Hepatocyte (in vitro differentiated cells): ENCODE measurements at regions not wholly inside any gene's neighbourhood (a gene's known extent, or its start where the extent isn't known, plus 50 kb on each side); places are given as distances from the start of the nearest gene placed in this dataset.

Experiments used
- DNase-seq: peaks from one replicate; pipeline ENCODE4 v3.0.0-alpha.2; 2016; ENCODE audit warnings: low spot score
- H2AFZ ChIP-seq: fragments of 200-600 bp; sonication (generic); 2 replicates; pipeline ENCODE4 v1.6.0; 2016; ENCODE audit warnings: antibody characterized with exemption, mild to moderate bottlenecking
- H3K27ac ChIP-seq: fragments of 200-600 bp; sonication (generic); 2 replicates; pipeline ENCODE4 v1.5.1; 2016; ENCODE audit warnings: mild to moderate bottlenecking
- H3K27me3 ChIP-seq: fragments of 200-600 bp; sonication (generic); 2 replicates; pipeline ENCODE4 v1.6.1; 2016
- H3K36me3 ChIP-seq: fragments of 200-600 bp; sonication (generic); replicated peaks from 2 replicates; pipeline ENCODE4 v1.5.1; 2016; ENCODE audit warnings: low read depth; ENCODE audit not compliant: insufficient read depth
- H3K4me1 ChIP-seq: fragments of 200-600 bp; sonication (generic); 2 replicates; pipeline ENCODE4 v1.5.1; 2016; ENCODE audit warnings: mild to moderate bottlenecking, moderate library complexity; ENCODE audit not compliant: insufficient read depth
- H3K4me2 ChIP-seq: fragments of 200-600 bp; sonication (generic); 2 replicates; pipeline ENCODE4 v1.6.0; 2016
- H3K4me3 ChIP-seq: fragments of 200-600 bp; sonication (generic); 2 replicates; pipeline ENCODE4 v1.5.1; 2016; ENCODE audit warnings: mild to moderate bottlenecking
- H3K79me2 ChIP-seq: fragments of 200-600 bp; sonication (generic); 2 replicates; pipeline ENCODE4 v1.6.0; 2017; ENCODE audit warnings: mild to moderate bottlenecking
- H3K9me2 ChIP-seq: fragments of 200-600 bp; sonication (generic); replicated peaks from 2 replicates; pipeline ENCODE4 v1.6.0; 2017; ENCODE audit warnings: mild to moderate bottlenecking; ENCODE audit not compliant: insufficient read depth
- H3K9me3 ChIP-seq: fragments of 200-600 bp; sonication (generic); 2 replicates; pipeline ENCODE4 v1.5.1; 2016; ENCODE audit warnings: low read depth, mild to moderate bottlenecking
- H4K20me1 ChIP-seq: fragments of 200-600 bp; sonication (generic); 2 replicates; pipeline ENCODE4 v1.6.0; 2016; ENCODE audit warnings: mild to moderate bottlenecking; ENCODE audit not compliant: insufficient read depth, poor library complexity, severe bottlenecking
- CTCF ChIP-seq: fragments of 200-600 bp; sonication (generic); IDR thresholded peaks from 2 replicates; pipeline ENCODE4 v1.5.1; 2016; ENCODE audit warnings: antibody characterized with exemption, mild to moderate bottlenecking; ENCODE audit not compliant: poor library complexity
- EZH2 ChIP-seq: fragments of 200-600 bp; sonication (generic); IDR thresholded peaks from 2 replicates; pipeline ENCODE4 v1.6.1; 2016; ENCODE audit warnings: antibody characterized with exemption, mild to moderate bottlenecking, borderline replicate concordance
- EZH2phosphoT487 ChIP-seq: fragments of 200-600 bp; sonication (generic); IDR thresholded peaks from one replicate; pipeline ENCODE4 v1.6.1; 2018; ENCODE audit warnings: antibody characterized with exemption, mild to moderate bottlenecking, low read depth, moderate library complexity; ENCODE audit not compliant: unreplicated experiment, severe bottlenecking
- WGBS: methylation state at CpG from one replicate; pipeline ENCODE4 v1.1.6; 2016; ENCODE audit warnings: low lambda C conversion rate; ENCODE audit errors: missing lambda C conversion rate; 5-methylcytosine and 5-hydroxymethylcytosine counted together

GRCh38 chr3:57006949-57007419, 53.5 kb upstream of the SPATA12 start:
- WGBS = 44% methylated on average over 7 of the region's 7 CpGs
- Histone ChIP-seq H3K4me2 (peak overlapping the region; percentile 50), H3K27me3 (no peaks in the 10 kb centered on the region)

GRCh38 chr3:57006179-57006657, 54.2 kb upstream of the SPATA12 start:
- Histone ChIP-seq H2AFZ (no peak overlapping the region), H3K4me1 (peaks cover 33% of the 10 kb centered on the region), H3K4me2 (no peak overlapping the region), H3K27me3 (no peaks in the 10 kb centered on the region), H3K27ac (peak overlapping the region; percentile 82), H3K9me2 (no peaks in the 10 kb centered on the region), H3K4me3 (no peak overlapping the region), H4K20me1 (no peaks in the 10 kb centered on the region), H3K36me3 (no peaks in the 10 kb centered on the region), H3K9me3 (no peaks in the 10 kb centered on the region), H3K79me2 (no peaks in the 10 kb centered on the region)
- TF ChIP-seq EZH2 (no peak), EZH2phosphoT487 (no peak), CTCF (no peak)
- DNase-seq = no peak
- WGBS = 64% methylated on average over 11 of the region's 11 CpGs

More at GRCh38 chr3:57006949-57007419, 53.5 kb upstream of the SPATA12 start:
- no peak overlapping the region for H2AFZ ChIP-seq
- TF ChIP-seq EZH2 = no peak
- TF ChIP-seq EZH2phosphoT487 = no peak
- TF ChIP-seq CTCF = no peak
- no peaks in the 10 kb centered on the region for H3K36me3 ChIP-seq
- H3K9me3 ChIP-seq = no peaks in the 10 kb centered on the region
- no peaks in the 10 kb centered on the region for H3K9me2 ChIP-seq
- H4K20me1 ChIP-seq = no peaks in the 10 kb centered on the region
- H3K4me3 ChIP-seq = no peak overlapping the region
- H3K27ac ChIP-seq = peak overlapping the region; percentile 82
- H3K79me2 ChIP-seq = no peaks in the 10 kb centered on the region
- H3K4me1 ChIP-seq = peaks cover 33% of the 10 kb centered on the region
- peak; percentile 45 for DNase-seq

GRCh38 chr3:57004229-57004628, 56.2 kb upstream of the SPATA12 start:
- no peaks in the 10 kb centered on the region for H3K27me3 ChIP-seq
- H3K27ac ChIP-seq = no peak overlapping the region
- no peaks in the 10 kb centered on the region for H3K36me3 ChIP-seq
- no peak for TF ChIP-seq EZH2
- no peak for TF ChIP-seq EZH2phosphoT487
- whole genome bisulfite sequencing = 33% methylated on average over 6 of the region's 6 CpGs
- no peaks in the 10 kb centered on the region for H3K79me2 ChIP-seq
- no peaks in the 10 kb centered on the region for H3K9me3 ChIP-seq
- DNase-seq = no peak
- H3K9me2 ChIP-seq = no peaks in the 10 kb centered on the region
- H3K4me3 ChIP-seq = no peak overlapping the region
- H4K20me1 ChIP-seq = no peaks in the 10 kb centered on the region
- H2AFZ ChIP-seq = no peak overlapping the region
- H3K4me1 ChIP-seq = peaks cover 27% of the 10 kb centered on the region
- H3K4me2 ChIP-seq = no peak overlapping the region

GRCh38 chr3:57003676-57004075, 56.8 kb upstream of the SPATA12 start:
- Histone ChIP-seq H3K36me3 (no peaks in the 10 kb centered on the region), H3K4me1 (peaks cover 23% of the 10 kb centered on the region), H3K4me3 (no peak overlapping the region), H3K9me3 (no peaks in the 10 kb centered on the region), H3K4me2 (no peak overlapping the region), H3K27ac (no peak overlapping the region), H4K20me1 (no peaks in the 10 kb centered on the region), H3K27me3 (no peaks in the 10 kb centered on the region), H3K79me2 (no peaks in the 10 kb centered on the region), H3K9me2 (no peaks in the 10 kb centered on the region), H2AFZ (no peak overlapping the region)
- TF ChIP-seq EZH2phosphoT487 (no peak), CTCF (no peak), EZH2 (no peak)
- WGBS = 92% methylated on average over 2 of the region's 2 CpGs
- DNase-seq = no peak
